IPS-18c (cell line): ENCODE measurements at regions not wholly inside any gene's neighbourhood (a gene's known extent, or its start where the extent isn't known, plus 50 kb on each side); places are given as distances from the start of the nearest gene placed in this dataset.

Experiments
- H3K4me3 ChIP-seq: 2 replicates; pipeline ENCODE4 v1.7.0; 2013; ENCODE audit warnings: low read depth, mild to moderate bottlenecking, low read length, moderate library complexity; ENCODE audit not compliant: insufficient read depth
- H3K9me3 ChIP-seq: one replicate; pipeline ENCODE4 v1.6.1; 2013; ENCODE audit warnings: mild to moderate bottlenecking, low read length, moderate library complexity; ENCODE audit not compliant: control insufficient read depth, insufficient read depth

GRCh38 chr2:236934166-236934565 lies 151.5 kb upstream of the COPS8 start:
- no peaks in the 10 kb centered on the region for H3K9me3 ChIP-seq
- no peak overlapping the region for H3K4me3 ChIP-seq

- H3K9me3 ChIP-seq: no peaks in the 10 kb centered on the region
- no peak overlapping the region for H3K4me3 ChIP-seq
Observed at GRCh38 chr2:236934656-236935055, 151.0 kb upstream of the COPS8 start.

DNA sequence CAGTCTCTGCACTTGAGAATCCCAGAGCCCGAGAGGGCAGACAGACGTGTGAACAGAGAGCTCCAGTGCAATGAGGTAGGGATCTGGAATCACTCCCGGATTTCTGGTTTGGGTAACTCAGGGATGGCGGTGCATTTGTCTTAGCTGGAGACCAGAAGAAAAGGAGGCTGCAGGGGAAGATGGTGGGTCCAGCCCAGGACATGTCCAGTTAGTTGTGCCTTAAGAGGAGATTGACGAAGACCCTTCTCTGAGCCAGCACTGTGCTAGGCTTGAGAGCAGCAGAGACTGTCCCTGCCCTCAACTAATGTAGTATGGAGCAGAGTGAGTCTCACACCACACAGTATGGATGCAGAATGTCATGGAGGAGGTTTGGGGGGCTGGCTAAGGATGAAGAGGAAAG lies 150.6 kb upstream of the COPS8 start:
- no peaks in the 10 kb centered on the region for H3K9me3 ChIP-seq
- H3K4me3 ChIP-seq: no peak overlapping the region

DNA sequence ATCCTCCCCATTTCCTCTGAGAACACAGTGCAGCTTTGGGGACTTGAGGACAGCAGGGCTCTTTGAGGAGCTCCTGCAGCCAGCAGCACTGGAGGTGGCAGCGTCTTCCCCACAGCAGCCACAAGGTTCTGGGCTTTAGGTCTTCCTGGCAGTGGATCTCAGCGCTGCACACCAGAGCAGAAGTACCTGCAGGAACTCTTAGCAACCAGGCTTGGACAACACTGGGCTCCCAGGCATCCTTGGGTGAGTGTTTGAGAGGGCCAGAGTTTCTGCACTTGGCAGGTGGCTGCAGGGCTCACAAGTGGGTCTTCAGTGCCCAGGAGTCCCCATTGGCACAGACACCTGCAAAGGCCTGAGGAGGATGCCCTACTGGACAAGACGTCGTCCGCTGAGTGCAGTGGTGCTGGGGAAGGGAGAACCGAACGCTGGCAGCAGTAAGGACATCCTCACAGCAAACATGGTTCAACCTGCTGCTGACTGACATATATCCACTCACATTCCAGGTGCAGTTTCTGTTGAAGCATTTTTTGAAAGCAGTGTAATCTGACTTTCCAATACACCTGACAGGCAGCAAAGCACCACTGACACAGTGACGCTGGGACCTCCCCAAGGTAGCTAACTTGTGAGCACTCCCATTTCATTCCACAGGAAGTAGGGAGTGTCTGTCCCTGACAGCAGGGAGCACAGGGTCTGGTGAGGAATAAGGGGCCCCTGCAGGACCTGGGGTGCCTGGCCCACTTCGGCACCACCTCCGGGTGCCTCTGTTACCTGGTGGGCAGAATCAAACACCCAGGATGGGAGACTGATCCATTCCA lies 149.9 kb upstream of the COPS8 start:
- H3K4me3 ChIP-seq: no peak overlapping the region
- H3K9me3 ChIP-seq: no peaks in the 10 kb centered on the region

DNA sequence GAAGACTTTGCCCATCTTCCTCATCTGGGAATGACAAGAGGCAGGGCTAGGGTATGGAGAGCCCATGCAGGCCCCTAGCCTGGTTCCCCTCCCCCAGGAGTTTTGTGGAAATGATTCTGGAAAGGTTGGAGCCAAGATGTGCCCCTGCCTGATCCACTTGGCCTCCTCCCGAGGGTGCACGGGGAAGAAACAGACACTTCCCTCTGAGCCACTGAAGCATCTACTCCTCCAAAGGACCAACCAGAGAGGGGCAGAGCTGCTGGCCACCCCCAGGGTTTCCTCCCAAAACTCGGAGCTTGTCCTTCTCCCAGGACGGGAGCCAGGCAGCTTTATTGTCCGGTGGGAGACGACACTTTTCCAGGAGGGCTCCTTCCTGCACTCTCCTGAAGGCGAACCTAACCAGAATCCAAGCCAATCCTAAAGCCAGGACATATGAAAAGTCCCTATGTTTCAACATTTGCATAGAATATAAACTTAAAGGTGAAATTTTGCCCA lies 149.2 kb upstream of the COPS8 start:
- no peak overlapping the region for H3K4me3 ChIP-seq

GRCh38 chr2:236938126-236938525 lies 147.6 kb upstream of the COPS8 start:
- H3K4me3 ChIP-seq: no peak overlapping the region
- H3K9me3 ChIP-seq: no peaks in the 10 kb centered on the region

More for the DNA sequence above, 149.2 kb upstream of the COPS8 start:
- H3K9me3 ChIP-seq: no peaks in the 10 kb centered on the region

- H3K9me3 ChIP-seq: no peaks in the 10 kb centered on the region
- no peak overlapping the region for H3K4me3 ChIP-seq
Observed at GRCh38 chr2:236939271-236939670, 146.4 kb upstream of the COPS8 start.

DNA sequence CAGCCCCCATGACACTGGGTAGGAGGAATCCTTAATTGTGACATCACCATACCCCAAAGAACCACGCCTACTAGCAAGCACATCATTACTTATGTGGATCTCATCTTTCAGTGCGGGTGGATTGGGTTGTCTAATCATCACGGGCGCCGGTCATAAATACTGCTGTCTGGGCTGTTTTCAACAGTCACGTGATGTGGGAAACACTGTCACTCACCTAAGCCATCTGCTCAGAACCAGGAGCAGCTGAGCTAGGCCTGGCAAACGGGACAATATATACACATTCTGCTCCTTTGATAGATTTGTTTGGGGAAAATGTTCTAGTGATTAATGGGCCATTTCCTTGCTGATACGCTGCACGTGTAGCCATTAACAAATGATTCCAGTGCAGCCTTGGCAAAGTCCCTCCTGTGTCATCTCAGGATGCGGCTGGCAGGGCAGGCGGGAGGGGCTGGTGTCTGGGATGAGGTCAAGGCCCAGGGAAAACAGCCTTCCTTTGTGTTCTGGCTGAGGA lies 145.9 kb upstream of the COPS8 start:
- no peak overlapping the region for H3K4me3 ChIP-seq
- H3K9me3 ChIP-seq: no peaks in the 10 kb centered on the region

- Histone ChIP-seq H3K4me3 (no peak overlapping the region), H3K9me3 (no peaks in the 10 kb centered on the region)
Observed at GRCh38 chr2:236940497-236940896, 145.2 kb upstream of the COPS8 start.

DNA sequence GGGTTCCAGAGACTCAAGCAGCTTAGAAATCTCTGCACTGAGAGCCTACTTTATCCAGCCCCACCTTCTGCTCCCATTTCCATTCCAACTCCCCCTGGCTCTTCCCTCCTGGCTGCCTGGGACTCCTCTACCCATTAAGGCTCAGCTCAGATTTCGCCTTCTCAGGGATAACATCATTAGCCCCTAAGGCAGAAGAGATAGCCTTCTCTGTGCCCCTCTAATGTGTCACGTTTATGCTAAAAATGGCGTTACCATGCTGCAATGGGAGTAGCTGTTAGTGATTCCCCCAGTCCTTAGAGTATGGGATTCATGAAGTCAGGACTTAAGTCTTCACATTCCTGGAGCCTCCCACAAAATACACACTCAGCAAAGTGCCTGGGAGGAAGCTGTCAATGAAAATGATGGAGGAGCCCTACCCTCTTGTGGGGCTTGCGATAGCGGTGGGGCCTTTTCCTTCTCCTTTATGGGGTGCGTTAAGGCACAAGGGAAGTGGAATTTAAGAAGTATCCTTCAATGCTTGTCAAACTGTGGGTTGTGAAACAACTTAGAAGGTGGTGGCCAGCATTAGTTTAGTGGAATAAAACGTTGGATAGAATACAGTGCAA lies 144.7 kb upstream of the COPS8 start:
- Histone ChIP-seq H3K4me3 (no peak overlapping the region), H3K9me3 (no peaks in the 10 kb centered on the region)

DNA sequence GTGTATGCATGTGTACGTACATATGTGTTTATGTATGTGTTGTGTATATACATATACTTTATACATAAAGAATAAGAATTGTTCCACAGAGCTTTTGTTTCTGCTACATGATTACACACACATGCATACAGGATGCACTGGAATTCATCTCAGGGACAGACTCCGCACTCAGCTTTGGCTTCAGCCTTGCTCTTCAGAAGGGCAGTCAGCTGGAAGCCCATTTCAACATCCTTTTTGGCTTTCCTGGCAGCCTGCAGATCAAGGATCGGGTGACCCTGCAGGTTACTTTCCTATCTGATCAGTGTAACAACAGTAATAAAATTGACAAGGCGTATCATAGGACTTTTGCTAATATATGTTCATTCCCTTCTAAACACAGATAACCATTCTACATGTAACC lies 144.1 kb upstream of the COPS8 start:
- Histone ChIP-seq H3K9me3 (no peaks in the 10 kb centered on the region), H3K4me3 (no peak overlapping the region)

GRCh38 chr2:236942554-236942953 lies 143.1 kb upstream of the COPS8 start:
- Histone ChIP-seq H3K9me3 (no peaks in the 10 kb centered on the region), H3K4me3 (no peak overlapping the region)

- H3K4me3 ChIP-seq: no peak overlapping the region
- no peaks in the 10 kb centered on the region for H3K9me3 ChIP-seq
Observed at GRCh38 chr2:236943068-236943467, 142.6 kb upstream of the COPS8 start.

- Histone ChIP-seq H3K4me3 (no peak overlapping the region), H3K9me3 (no peaks in the 10 kb centered on the region)
Observed at GRCh38 chr2:236943841-236944513, 141.7 kb upstream of the COPS8 start.

DNA sequence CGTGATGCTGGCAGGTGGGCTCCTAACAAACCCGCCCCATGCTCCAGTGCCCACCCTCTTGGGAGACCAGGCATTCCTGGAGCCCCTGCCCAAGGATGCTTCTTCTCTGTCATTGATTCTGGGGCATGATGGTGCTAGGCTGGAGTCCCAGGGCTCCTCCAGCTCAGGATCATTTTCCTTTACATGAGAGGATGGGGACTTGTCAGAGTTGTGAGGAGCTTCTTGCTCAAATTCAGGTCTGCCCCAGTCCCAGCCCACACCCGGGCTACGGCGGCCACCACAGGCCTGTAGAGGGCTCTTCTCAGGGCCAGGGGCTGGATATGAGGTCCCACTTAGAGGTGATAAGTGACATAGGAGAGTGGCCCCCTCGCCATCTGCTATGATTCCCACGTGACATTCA lies 141.1 kb upstream of the COPS8 start:
- H3K9me3 ChIP-seq: no peaks in the 10 kb centered on the region
- no peak overlapping the region for H3K4me3 ChIP-seq

DNA sequence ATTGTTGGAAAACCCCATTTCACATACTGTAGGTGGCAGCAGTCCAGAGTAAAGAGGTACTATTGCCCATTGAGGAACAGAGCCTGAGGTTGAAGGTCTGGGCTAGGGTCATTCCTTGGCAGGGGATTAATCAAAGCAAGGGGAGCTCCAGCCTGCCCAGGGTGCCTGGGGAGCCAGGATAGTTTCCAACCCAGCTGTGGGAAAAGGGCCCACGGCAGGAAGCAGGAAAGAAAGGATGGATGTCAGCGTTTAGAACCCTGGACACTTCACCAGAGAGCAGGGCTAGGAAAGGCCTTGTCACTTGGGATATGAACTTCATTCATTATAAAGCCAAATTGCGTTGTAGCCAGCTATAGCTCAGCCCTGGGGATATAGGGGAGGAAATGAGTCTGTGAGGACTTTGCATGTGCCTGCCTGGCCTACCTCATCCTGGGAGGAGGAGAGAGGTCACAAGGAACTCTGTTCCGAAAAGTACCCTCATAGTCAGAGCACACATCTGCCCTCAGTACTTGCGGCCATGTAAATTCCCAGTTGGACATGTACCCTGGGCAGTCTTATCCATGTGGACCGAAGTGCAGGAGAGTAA lies 140.2 kb upstream of the COPS8 start:
- Histone ChIP-seq H3K9me3 (no peaks in the 10 kb centered on the region), H3K4me3 (no peak overlapping the region)

- Histone ChIP-seq H3K9me3 (no peaks in the 10 kb centered on the region), H3K4me3 (no peak overlapping the region)
Observed at GRCh38 chr2:236946871-236947270, 138.8 kb upstream of the COPS8 start.
